Left ventricle myocardium superior (tissue), 1 donor: ENCODE measurements at regions not wholly inside any gene's neighbourhood (a gene's known extent, or its start where the extent isn't known, plus 50 kb on each side); places are given as distances from the start of the nearest gene placed in this dataset.
"Not testable (repeated sequence)": the region's sequence is repeated elsewhere in the genome, so short reads cannot be mapped to it uniquely, and the experiment has no call there.

Source experiments
- ATAC-seq: fragments of 200-7000 bp; cut with Tn5 transposase; one replicate; pipeline ENCODE4 v1.9.1; 2020; ENCODE audit warnings: mild to moderate bottlenecking, moderate library complexity
- DNase-seq: peaks from one replicate; pipeline ENCODE4 v3.0.0-alpha.2; 2020
- intact Hi-C: fragments of 100-400 bp; cut with micrococcal nuclease; formaldehyde crosslinking; loops from one replicate; pipeline ENCODE4 v1.11.0; 2022
- donor health status: DM: no; HTN: yes; CAD: no; lungs with severe emphysema.

DNA sequence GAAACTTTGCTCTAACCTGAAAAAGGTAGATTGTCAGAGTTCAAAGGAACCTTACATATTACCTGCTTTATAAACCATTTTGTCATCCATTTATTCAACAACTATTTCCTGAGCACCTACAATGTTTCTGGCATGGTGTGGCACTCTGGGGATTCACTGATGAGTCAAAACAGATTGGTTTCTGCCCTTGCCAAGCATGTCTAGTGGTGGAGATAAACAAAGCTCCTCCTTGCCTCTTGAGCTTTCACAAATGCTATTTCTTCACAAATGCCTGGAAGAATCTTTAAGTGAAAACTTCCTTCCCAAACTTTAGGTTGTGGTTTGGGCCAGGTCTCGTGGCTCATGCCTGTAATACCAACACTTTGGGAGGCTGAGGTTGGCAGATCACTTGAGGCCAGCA, 85.1 kb upstream of the RELN start:
- ATAC-seq: no peak
- DNase-seq: no peak
- intact Hi-C loops: no loop called here

DNA sequence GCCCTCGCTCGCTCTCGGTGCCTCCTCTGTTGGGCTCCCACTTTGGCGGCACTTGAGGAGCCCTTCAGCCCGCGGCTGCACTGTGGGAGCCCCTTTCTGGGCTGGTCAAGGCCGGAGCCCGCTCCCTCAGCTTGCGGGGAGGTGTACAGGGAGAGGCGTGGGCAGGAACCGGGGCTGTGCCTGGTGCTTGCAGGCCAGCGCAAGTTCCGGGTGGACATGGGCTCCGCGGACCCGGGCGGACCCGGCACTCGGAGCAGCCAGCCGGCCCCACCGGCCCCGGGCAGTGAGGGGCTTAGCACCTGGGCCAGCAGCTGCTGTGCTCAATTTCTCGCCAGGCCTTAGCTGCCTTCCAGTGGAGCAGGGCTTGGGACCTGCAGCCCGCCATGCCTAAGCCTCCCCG, 82.2 kb upstream of the RELN start:
- DNase-seq, intact Hi-C loops, ATAC-seq: not testable (repeated sequence)

- DNase-seq (no peak), ATAC-seq (no peak)
- intact Hi-C loops: loop anchor here (5.0 kb wide), 1 partner anchor 1133 kb away; no protein-coding TSS in a partner anchor
Measured at GRCh38 chr7:104065491-104065890, 76.0 kb upstream of the RELN start.

DNA sequence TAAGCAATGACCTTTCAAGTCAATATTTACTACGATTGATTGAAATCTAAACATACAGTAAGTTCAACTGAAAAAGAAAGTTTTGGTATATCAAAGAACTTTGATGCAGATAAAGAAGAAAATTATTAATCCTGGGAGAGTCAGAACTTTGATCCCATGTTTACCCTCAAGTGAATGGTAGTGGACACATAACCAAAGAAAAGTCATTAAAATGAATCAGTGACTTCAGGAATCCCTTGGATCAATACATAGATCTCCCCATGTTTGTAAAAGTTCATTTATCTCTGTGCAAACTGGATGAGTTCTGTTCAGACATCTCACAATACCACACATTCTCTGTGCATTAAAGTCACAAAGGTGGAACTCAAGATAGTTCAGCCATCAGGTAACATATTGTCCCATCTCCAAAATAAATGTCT, 75.5 kb upstream of the RELN start:
- DNase-seq (no peak), ATAC-seq (no peak)
- intact Hi-C loops: loop anchor here (5.0 kb wide), 1 partner anchor 1133 kb away; no protein-coding TSS in a partner anchor

- DNase-seq, intact Hi-C loops: not testable (repeated sequence)
Measured at GRCh38 chr7:104063797-104064196, 74.3 kb upstream of the RELN start.

DNA sequence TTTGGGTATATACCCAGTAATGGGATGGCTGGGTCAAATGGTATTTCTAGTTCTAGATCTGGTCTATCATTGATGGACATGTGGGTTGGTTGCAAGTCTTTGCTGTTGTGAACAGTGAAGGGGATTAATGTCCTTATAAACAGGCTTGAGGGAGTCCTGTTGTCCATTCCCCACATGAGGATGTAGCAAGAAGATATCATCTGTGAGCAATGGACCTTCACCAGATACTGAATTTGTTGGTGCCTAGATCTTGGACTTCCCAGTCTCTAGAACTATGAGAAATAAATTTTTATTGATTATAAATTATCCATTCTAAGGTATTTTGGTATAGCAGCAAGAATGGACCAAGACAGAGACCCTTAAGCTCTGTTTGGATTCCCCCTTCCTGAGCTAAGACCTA, 72.2 kb upstream of the RELN start:
- DNase-seq (no peak), ATAC-seq (no peak)
- intact Hi-C loops: no loop called here

More at GRCh38 chr7:104063797-104064196, 74.3 kb upstream of the RELN start:
- ATAC-seq: not testable (repeated sequence)

- ATAC-seq, DNase-seq, intact Hi-C loops: not testable (repeated sequence)
Measured at GRCh38 chr7:104059837-104060236, 70.4 kb upstream of the RELN start.

- no peak for ATAC-seq
- DNase-seq: no peak
- intact Hi-C loops: no loop called here
Measured at GRCh38 chr7:104059103-104059502, 69.6 kb upstream of the RELN start.

- ATAC-seq (no peak), DNase-seq (no peak)
- intact Hi-C loops: no loop called here
Measured at GRCh38 chr7:104054362-104054761, 64.9 kb upstream of the RELN start.

DNA sequence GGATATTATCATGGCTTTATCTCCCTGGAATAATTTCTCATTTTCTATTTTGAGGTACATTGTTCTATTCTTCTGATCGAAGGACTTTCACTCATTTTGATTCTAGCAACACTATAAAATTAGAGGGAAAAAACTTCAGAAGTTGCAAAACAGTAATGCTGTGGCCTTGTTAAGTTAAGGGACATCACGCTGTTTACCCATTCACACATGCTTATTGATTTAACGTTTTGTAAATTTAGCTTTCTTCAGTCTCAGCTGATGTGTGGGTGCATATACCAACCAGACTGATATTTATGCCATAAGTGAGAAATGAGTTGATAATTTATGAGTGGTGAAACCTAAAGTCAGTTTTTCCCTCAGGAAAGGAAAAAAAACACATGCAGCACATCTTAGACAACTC, 63.5 kb upstream of the RELN start:
- intact Hi-C loops: no loop called here
- DNase-seq: no peak

DNA sequence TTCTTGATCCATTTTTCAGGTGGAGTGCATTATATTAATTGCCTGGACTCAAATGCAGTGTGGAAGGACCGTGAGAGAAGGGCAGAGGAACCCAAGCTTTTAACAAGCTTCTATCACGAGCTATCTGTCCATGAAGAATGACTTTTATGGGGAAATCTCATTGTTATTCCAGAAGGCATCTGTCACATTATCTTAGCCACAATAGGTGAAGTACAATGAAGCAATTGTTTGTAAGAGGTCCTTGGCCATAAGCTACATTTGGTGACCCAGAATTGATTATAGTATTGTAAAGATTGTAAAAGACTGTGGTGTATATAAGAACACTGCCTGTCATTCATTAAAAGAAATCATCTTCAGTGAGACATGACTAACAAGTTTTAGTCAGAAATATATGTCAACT, 58.6 kb upstream of the RELN start:
- no peak for ATAC-seq
- intact Hi-C loops: no loop called here
- no peak for DNase-seq

More for the DNA sequence above, 63.5 kb upstream of the RELN start:
- no peak for ATAC-seq

GRCh38 chr7:104045183-104045582, 55.7 kb upstream of the RELN start:
- intact Hi-C loops: no loop called here
- no peak for ATAC-seq

DNA sequence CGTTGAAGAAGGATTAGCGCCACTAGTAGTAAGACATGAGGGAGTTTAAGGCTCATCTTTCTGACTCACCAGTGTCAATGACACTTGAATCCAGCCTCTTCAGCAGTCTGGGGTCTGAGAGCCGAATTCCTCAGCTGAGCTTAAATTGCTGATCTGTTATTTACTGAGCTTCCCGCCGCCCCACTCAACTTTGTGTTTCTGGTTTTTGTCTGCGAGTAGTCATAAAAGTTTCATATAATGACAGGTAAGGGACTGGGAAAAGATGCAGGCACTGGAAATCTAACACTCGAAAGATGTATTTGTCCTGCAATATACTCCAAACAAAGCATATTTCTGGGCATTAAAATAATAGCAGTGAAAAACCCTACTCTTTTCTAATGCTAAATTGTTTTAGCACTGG, 51.2 kb upstream of the RELN start:
- DNase-seq: no peak
- no peak for ATAC-seq
- intact Hi-C loops: no loop called here

More at GRCh38 chr7:104045183-104045582, 55.7 kb upstream of the RELN start:
- DNase-seq: no peak

DNA sequence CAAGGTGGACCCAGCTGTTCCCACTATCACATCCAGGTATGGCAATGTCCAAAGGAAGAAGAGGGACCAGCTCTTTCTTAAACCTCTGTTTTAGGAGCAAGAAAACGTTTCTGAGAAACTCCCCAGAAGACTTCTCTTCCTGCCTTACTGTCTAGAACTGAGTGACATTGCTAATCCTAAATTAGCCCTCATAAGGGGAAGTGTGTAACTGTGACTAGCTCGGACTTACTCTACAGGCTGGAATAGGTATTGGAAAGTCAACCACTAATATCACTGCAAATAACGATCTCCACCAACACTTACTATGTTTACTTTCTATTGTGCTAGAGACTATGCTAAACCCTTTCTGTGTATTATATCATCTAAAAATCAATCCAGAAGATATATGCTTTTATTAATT, 49.9 kb upstream of the RELN start:
- intact Hi-C loops: no loop called here
- ATAC-seq (no peak), DNase-seq (no peak)
